H4 (cell line): ENCODE measurements at regions not wholly inside any gene's neighbourhood (a gene's known extent, or its start where the extent isn't known, plus 50 kb on each side); places are given as distances from the start of the nearest gene placed in this dataset.
"Not testable (repeated sequence)": the region's sequence is repeated elsewhere in the genome, so short reads cannot be mapped to it uniquely, and the experiment has no call there.

ENCODE experiments used
- DNase-seq: peaks from one replicate; pipeline ENCODE4 v3.0.0-alpha.2; 2015; ENCODE audit warnings: low spot score

- DNase-seq, result no peak
Observed at GRCh38 chr4:186775902-186776301, 52.2 kb upstream of the FAT1 start.

- DNase-seq, result no peak
Observed at GRCh38 chr4:186778134-186778533, 54.5 kb upstream of the FAT1 start.

GRCh38 chr4:186780291-186781031, 56.8 kb upstream of the FAT1 start:
- DNase-seq, result no peak

- DNase-seq, result peak; percentile 37
Observed at GRCh38 chr4:186781032-186781917, 57.6 kb upstream of the FAT1 start.

GRCh38 chr4:186782302-186782701, 58.6 kb upstream of the FAT1 start:
- DNase-seq, result no peak

GRCh38 chr4:186787536-186787935, 63.9 kb upstream of the FAT1 start:
- no peak for DNase-seq

GRCh38 chr4:186789651-186790050, 66.0 kb upstream of the FAT1 start:
- DNase-seq, result no peak

GRCh38 chr4:186790630-186791029, 67.0 kb upstream of the FAT1 start:
- DNase-seq, result no peak

- DNase-seq, result no peak
Observed at GRCh38 chr4:186792728-186793366, 69.2 kb upstream of the FAT1 start.

- no peak for DNase-seq
Observed at GRCh38 chr4:186798951-186799659, 75.4 kb upstream of the FAT1 start.

- no peak for DNase-seq
Observed at GRCh38 chr4:186805020-186805820, 81.6 kb upstream of the FAT1 start.

GRCh38 chr4:186805917-186806316, 82.3 kb upstream of the FAT1 start:
- DNase-seq, result not testable (repeated sequence)

GRCh38 chr4:186806679-186807421, 83.2 kb upstream of the FAT1 start:
- DNase-seq, result no peak

- DNase-seq, result no peak
Observed at GRCh38 chr4:186807808-186808629, 84.4 kb upstream of the FAT1 start.

GRCh38 chr4:186808630-186809018, 85.0 kb upstream of the FAT1 start:
- DNase-seq, result no peak

GRCh38 chr4:186809070-186809469, 85.4 kb upstream of the FAT1 start:
- no peak for DNase-seq

GRCh38 chr4:186810613-186811150, 87.0 kb upstream of the FAT1 start:
- DNase-seq, result no peak

GRCh38 chr4:186812592-186812991, 88.9 kb upstream of the FAT1 start:
- DNase-seq, result no peak

GRCh38 chr4:186813377-186814068, 89.9 kb upstream of the FAT1 start:
- no peak for DNase-seq
